Effector CD8-positive, alpha-beta T cell (primary cell): ENCODE measurements at regions not wholly inside any gene's neighbourhood (a gene's known extent, or its start where the extent isn't known, plus 50 kb on each side); places are given as distances from the start of the nearest gene placed in this dataset.
"Not testable (repeated sequence)": the region's sequence is repeated elsewhere in the genome, so short reads cannot be mapped to it uniquely, and the experiment has no call there.

Experiments
- DNase-seq: peaks from one replicate; lab custom pipeline; 2025; lab: John Stamatoyannopoulos, UW

DNA sequence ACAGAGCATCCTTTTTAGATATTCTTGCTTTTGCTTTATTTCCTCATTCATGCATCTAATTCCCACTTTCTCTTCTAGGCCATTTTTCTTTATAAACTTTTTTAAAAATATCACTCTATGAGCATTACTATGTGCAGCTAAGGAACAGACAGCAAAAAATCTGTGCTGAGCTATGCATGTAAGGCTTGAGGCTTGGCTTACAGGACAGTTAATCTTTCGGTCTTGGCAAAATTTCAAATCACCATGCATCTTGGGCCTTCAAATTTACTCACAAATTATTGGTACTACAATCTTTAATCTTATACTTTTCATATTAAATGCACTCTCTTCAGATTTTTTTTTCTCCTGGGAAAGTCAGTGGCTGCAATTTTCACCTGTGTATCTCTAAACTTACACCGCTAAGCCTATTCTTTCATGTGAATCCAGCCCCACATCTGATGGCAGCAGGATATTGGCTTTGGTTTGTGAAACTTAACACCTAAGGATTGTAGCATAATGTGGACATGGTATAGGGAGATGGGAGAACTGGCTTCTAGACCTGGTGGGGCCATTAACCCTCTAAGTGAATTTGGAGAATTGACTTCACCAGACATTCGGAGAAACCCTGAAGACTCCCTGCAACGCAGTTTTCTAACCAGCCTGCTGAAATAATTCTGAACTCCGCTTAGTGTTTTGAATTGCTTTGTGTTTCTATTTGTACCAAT, 278.3 kb downstream of the SPRY1 start:
- DNase-seq: no peak

DNA sequence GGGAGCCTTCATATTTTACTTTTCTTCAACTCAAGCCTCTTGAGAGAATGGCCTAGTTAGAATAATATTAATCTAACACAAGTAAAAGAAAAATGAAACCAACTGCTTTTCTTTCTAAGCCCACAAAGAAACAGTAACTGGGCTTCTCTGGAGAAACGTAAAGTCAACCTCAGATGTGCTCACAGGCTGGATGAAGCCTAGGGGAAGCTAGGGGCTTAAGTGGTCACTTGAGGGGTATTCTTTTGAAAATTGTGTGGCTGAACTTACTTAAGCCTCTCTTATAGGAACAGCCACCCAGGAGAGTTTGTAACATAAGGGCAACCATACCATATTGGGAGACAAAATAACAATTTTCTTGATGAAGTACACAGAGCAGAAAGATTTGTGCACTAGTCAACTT, 279.0 kb downstream of the SPRY1 start:
- no peak for DNase-seq

DNA sequence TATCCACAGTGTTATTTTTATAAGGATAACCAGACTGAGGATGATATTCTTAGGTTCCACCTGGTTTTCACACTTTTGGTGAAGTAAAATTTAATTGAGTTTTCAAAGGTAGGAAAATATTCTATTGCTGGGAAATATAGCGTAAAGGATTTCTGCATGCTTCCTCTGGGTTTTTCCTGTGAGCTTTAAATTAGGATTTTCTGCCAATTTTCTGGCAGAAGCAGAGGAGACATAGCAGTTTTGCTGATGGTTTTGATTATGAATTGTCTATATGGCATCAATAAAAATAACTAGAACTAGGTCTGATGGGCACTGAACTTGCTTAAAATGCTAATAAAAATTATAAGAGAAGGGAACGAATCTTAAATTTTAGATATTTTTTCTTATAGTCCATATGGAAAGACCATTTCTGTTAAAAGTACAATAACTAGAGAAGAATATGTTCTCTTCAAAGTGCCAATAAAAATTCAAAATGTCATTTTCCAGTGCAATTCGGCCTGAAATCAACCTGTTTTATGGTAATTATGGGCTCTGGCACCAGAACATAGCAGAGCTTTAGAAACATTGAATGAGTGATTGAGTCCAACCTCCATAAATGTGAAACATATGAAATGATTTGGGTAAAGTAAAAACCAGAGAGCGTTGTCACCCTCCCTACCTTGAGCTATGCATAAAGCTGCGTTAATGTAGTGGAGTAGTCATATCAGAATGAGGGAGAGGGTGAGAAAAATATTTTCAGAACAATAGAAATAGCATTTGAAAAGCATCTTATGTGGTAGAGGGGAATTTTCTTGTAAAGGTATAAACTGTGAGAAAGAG, 279.7 kb downstream of the SPRY1 start:
- no peak for DNase-seq

DNA sequence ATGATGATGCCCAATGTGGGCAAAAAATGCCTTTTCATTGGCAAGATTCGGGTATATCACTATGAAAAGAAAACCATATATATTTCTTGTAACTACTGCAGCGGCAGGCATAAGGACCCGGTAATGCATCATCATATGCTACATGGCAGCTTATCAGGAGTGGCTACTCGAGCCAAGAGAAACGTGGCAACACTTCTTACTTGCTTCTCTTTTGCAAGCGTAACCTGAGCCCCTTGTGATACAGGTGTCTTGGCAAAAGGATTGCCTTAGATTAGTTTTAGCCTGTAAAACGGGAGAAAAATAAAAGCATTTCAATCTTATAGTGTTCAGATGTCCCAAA, 280.3 kb downstream of the SPRY1 start:
- no peak for DNase-seq

DNA sequence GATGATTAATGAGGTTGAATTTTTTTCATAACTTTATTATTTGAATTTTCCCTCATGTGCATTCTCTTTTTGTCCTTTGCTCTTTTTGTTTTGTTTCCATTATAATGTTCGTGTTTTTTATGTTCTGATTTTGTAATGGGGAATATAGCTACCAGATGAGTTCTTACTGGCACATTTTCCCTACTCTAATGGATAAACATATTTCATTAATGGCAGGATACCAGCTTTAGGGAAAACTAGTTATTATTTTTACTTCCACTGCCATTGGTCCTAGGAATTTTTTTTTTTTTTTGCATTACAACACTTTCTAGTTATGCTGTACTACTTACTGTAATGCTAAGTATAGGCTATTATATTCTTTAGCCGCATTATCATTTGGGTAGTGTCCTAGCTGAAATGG, 286.3 kb downstream of the SPRY1 start:
- no peak for DNase-seq

DNA sequence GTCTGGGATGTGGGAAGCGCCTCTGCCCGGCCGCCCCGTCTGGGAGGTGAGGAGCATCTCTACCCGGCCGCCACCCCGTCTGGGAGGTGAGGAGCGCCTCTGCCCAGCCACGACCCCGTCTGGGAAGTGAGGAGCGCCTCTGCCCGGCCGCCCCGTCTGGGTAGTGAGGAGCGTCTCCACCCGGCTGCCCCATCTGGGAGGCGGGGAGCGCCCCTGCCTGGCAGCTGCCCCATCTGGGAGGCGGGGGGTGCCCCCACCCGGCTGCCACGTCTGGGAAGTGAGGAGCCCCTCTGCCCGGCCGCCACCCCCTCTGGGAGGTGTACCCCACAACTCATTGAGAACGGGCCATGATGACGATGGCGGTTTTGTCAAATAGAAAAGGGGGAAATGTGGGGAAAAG, 288.3 kb downstream of the SPRY1 start:
- DNase-seq: not testable (repeated sequence)

DNA sequence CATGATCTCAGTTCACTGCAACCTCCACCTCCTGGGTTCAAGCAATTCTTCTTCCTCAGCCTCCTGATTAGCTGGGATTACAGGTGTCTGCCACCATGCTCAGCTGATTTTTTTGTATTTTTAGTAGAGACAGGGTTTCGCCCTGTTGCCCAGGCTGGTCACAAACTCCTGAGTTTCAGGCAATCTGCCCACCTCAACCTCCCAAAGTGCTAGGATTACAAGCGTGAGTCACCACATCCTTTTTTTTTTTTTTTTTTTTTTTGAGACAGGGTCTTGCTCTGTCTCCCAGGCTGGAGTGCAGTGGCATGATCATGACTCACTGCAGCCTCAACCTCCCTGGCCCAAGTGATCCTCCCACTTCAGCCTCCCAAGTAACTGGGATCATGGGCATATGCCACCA, 298.9 kb downstream of the SPRY1 start:
- not testable (repeated sequence) for DNase-seq

DNA sequence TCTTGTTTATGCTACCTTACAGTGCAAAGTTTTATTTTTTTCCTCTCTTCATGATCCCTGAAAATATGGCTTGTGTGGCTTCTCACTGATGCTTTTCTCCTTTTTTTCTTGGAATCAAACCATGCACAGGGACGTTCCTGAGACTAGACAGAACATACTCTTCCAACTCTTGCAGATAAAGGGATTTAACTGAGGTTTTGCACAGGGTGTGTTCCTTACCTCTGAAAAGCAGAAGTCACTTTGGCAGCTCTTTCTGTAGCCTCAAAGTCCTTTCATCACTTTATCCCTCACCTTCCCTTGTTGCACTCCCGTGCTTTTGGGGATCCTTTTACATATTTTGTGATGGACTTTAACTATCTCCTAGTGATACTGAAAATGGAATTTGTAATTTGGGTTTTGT, 300.1 kb downstream of the SPRY1 start:
- no peak for DNase-seq

DNA sequence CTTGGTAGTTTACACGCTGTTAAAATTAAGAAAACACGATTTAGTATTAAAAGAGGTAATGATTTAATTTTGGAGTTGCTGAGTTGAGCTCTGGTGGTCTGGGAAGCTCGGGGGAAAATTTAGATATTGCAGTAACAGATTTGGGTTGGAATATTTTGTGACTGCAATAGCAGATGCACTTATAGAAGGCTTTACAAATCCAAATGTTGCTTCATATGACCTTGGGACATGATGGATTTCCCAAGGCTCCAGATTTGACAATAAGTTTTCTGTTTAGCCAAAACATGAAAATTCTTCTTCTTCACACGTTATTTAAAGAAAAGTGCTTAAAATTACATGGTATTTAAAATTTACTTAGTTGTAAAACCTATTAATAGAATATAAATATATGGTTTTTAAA, 302.0 kb downstream of the SPRY1 start:
- DNase-seq: no peak

DNA sequence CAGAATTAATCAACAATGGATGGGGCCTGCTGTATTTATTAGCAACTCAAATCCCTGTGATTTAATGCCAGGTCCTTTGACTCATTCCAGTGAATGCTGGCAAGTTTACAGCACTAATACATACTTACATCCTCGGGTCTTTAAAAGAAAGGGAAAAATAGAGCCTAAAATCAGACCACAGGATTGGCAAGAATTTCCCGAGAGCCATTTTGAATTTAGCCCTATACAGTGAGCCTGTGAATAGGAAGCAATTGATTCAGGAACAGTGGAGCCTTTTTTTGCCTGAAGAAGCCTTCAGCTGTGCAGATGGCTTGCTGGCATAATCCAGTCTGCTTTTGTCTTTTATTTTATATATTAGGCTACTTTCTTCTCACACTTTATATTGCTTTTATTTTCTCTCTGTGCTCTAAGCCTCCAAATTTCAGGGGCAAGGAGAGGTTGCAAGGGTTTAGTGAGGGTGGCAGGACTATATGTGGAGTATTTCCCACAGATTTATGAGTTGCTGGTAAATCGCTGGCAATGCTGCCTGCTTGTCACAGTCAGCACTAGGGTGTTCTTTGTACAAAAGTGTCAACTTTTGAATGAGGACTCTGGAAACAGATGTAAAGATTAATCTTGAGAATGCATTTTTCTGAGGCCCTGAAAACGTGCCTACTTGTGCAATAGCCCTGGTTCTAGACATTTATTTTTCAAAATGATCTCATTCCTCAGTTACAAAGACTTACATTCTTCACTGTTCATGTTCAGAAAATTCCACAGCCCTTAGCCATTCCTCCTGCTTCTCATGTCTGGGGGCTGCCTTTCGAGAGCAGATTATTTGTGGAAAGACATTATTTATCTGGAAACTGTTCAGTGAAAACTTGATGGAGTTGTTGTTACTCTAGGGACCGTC, 303.5 kb downstream of the SPRY1 start:
- DNase-seq: no peak

DNA sequence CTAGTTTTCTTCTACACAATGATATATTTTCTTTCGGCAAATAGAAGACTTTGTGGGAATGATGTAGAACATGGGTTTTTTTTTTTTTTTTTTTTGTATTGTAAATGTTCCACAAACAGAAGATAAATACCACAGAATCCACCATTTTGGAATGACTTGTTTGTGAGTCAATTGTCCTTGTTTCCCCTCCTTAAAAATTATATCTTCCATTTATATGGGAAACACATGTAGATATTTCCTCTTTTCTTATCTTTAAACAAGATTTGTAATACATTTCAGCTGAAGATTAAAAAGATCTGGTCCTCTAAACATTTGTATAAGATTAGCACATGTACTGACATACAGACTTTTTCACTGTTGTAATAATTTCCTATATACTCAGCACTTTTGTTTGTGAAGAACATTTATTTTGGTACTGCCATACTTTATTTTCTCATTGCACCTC, 304.6 kb downstream of the SPRY1 start:
- DNase-seq: no peak

DNA sequence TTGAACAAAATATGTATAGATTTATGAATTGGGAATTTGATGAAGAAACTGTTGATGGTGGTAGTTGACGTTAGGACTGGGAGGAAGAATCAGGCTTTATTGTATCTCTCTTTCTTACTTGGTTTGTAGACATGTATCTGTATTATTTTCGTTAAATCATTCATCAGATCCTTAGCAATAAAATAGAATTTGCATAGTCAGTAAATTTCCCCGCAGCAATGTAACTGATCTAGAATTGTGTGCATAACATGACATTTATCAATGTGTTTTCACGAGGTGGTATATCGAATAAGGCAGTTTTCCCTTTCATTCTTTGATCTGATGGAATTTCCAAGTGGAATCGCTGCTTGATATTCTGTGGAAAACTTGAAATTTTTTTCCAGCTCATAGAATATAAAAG, 308.8 kb downstream of the SPRY1 start:
- no peak for DNase-seq

DNA sequence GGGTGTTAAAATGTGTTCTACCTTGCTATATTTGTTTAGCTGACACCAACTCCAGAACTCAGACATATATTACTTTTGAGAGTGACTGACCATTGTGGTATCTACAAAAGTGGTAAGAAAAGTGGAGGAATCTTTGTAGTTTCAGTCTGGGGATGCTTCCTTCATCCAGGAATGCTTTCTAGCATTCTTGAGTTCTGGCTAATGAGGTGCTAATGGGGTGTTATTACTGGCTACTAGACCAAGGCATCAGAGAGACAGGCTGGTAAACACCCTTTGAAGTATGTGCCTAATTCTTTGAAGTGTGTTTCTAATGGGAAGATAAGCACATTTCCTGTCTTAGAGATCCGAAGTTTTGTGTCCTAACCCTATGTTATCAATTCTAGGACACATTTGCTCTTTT, 310.4 kb downstream of the SPRY1 start:
- no peak for DNase-seq

DNA sequence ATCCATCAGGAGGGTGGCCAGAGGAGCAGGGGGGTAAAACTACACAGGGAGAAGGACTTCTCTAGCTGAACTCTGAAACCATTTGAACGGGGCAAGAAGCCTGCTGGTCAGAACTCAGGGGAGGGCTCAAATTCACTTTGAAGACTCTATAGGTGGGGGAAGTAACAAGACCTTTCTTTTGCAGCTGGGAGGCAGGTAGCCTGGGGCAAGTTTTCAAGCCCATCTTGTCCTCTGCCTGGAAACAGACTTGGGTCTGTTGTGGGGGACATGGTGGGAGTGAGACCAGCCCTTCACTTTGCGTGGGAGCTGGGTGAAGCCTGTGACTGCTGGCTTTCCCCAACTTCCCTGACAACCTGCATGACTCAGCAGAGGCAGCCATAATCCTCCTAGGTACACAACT, 312.3 kb downstream of the SPRY1 start:
- no peak for DNase-seq

DNA sequence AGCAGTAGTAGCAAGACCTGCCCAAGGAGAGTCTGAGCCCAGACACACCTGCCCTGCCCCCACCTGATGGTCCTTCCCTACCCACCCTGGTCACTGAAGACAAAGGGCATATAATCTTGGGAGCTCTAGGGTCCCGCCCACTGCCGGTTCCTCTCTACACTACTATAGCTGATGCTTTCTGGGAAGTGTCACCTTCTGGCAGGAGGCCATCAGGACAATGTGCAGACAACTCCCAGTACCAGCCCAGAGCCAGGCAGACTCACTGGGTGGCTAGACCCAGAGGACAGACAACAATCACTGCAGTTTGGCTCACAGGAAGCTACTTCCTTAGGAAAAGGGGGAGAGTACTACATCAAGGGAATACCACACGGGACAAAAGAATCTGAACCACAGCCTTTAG, 312.7 kb downstream of the SPRY1 start:
- DNase-seq: no peak

DNA sequence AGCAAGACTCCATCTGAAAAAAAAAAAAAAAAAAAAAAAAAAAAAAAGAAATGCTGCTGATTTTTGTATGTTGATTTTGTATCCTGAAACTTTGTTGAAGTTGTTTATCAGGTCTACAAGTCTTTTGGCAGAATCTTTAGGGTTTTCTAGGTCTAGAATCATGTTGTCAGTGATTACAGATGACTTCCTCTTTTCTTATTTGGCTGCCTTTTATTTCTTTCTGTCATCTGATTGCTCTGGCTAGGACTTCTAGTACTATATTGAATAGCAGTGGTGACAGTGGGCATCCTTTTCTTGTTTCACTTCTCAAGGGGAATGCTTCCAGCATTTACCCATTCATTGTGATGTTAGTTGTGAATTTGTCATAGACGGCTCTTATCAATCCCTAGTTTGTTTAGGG, 334.4 kb downstream of the SPRY1 start:
- no peak for DNase-seq

DNA sequence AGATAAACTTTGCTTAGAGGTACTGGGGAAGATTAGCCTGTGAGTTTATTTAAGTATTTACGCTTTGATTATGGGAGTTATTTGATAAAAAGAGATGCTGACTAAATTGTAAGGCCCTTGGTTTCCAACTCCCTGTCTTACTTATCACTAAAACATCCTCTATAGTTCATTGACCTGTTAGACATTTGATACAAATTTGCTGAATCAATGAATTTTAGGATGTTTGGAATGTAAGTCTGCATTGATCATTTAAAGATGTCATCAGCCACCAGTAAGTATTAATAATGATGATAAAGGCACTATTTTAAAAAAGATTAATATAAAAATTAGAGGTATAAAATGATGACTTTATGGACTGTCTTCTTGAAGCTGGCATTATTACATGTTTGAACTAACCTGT, 340.6 kb downstream of the SPRY1 start:
- no peak for DNase-seq

DNA sequence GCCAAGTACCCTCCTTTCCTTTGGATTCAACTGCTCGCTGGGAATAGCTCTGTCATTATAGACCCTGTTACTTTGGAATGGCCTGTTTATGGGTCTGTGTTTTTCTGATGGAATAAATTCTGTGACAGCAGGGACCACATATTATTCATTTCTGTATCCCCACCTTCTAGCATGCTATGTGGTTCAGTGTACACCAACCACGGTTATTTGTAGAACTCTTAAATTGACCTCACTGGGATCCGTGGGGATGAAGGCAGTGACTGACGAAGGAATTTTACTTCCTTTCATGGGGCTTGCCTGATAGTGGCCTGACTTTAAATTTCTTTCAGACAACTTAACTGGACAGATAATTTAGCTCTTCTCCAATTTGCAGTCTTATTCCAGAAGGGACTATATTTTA, 343.2 kb downstream of the SPRY1 start:
- DNase-seq: no peak

DNA sequence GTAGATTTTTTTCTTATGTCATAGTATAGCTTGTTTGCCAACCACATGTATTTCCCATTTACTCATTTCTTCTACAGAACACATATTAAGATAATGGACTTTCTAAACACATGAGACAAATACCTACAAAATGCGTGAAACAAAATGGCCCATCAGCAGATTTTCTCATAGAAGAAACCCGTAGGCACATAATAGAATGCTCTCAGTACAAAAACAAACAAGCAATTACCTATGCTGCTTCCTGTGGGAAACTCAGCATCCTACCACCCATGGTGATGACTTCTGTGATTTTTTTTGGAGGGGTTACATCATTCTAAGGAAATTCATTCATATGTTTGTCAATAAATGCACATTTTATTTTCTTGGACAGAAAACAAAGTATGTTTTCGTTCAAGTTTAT, 343.6 kb downstream of the SPRY1 start:
- no peak for DNase-seq

DNA sequence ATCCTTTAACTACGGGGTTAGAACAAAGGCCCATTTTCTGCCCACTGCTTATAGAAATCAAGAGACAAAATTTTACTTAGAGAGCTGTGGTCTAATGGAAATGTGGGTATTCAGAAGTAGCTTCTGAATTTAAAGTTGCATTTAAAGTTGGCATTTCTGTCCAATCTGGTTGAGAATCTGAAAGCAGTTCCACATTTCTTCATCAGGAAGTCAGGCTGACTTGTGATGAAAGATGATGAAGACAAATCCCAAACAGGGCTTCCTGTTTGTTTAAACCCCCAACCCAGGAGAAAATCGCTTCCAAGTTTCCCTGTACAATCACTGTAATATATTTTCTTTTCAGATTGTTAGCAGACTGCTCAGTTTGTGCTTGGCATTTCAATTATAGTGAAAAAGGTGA, 345.3 kb downstream of the SPRY1 start:
- DNase-seq: no peak

DNA sequence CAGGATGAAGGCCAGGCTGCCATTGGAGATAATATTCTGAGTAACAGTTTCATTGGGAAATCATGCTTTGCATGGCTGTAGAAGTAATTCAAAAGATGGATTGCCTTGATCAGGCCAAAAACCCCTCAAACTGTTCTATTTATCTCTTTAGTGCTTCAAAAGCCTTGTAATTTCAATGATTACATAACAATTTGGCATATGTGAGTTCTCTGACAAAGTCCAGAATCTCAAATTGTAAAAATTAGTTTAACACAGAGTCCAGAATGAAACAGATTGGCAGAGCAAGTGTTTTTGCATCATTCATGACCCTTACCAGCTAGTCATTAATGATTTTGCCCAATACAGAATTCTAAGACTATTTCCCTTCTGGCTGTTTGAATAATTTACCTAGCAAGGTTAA, 347.3 kb downstream of the SPRY1 start:
- DNase-seq: no peak

DNA sequence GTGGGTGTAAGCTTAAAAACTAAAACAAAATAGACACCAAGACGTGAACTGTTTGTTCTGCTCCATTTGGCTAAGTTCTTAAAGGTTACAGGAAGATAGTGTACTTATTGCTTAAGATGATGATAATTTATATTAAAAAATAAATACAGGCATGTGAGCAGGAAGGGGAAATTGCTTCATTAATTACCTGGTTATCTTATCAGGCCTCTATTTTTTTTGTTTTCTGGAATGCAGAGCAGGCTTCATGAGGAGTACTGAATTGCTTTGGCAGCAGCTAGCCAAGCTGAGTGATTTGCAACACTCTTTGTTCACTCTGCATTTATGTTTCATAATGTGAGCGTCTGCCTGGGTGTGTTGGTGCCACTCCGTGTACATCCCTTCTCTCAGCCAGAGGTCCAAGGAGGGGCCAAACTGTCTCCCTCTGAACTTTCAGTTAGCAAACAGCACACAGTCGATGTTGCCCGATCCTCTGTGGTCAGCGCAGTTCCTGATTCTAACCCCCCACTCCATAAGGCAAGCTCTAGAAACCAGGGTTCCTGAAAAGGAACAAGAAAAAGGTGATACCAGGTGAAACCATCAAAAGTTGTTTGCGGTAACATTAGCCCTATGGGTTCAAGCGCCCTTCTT, 348.2 kb downstream of the SPRY1 start:
- no peak for DNase-seq
